ENCODE measurements at regions not wholly inside any gene's neighbourhood (a gene's known extent, or its start where the extent isn't known, plus 50 kb on each side); places are given as distances from the start of the nearest gene placed in this dataset.

GRCh38 chr9:115261656-115262081 lies 143.7 kb upstream of the TNC start:
- peak in 1 of 2 experiments; percentile 4 for DNase-seq

GRCh38 chr9:115262477-115262876 lies 144.5 kb upstream of the TNC start:
- DNase-seq, result peak; percentile 71 to 88

GRCh38 chr9:115262952-115263351 lies 145.0 kb upstream of the TNC start:
- no peak for DNase-seq

- no peak for DNase-seq
These were observed 145.6 kb upstream of the TNC start for GRCh38 chr9:115263371-115264075.

- no peak for DNase-seq
These were observed 146.4 kb upstream of the TNC start for GRCh38 chr9:115264313-115264712.

- no peak for DNase-seq
These were observed 149.8 kb upstream of the TNC start for GRCh38 chr9:115267790-115268189.

GRCh38 chr9:115275753-115276152 lies 157.8 kb upstream of the TNC start:
- DNase-seq, result no peak

- DNase-seq, result no peak
These were observed 158.7 kb upstream of the TNC start for GRCh38 chr9:115276621-115277020.

GRCh38 chr9:115277301-115277700 lies 159.3 kb upstream of the TNC start:
- DNase-seq, result no peak

- no peak for DNase-seq
These were observed 160.5 kb upstream of the TNC start for GRCh38 chr9:115278326-115279035.

GRCh38 chr9:115283395-115283794 lies 165.4 kb upstream of the TNC start:
- DNase-seq, result no peak

GRCh38 chr9:115285836-115286235 lies 167.9 kb upstream of the TNC start:
- no peak for DNase-seq

GRCh38 chr9:115286411-115286810 lies 168.5 kb upstream of the TNC start:
- DNase-seq, result no peak

- DNase-seq, result no peak
These were observed 171.8 kb upstream of the TNC start for GRCh38 chr9:115289757-115290208.

- no peak for DNase-seq
These were observed 173.9 kb upstream of the TNC start for GRCh38 chr9:115291841-115292240.

- DNase-seq, result no peak
These were observed 174.8 kb upstream of the TNC start for GRCh38 chr9:115292584-115293279.

- DNase-seq, result no peak
These were observed 177.8 kb upstream of the TNC start for GRCh38 chr9:115295734-115296133.

- no peak for DNase-seq
These were observed 179.0 kb upstream of the TNC start for GRCh38 chr9:115296831-115297565.

- DNase-seq, result no peak
These were observed 182.2 kb upstream of the TNC start for GRCh38 chr9:115300116-115300515.

- no peak for DNase-seq
These were observed 182.9 kb upstream of the TNC start for GRCh38 chr9:115300874-115301273.

GRCh38 chr9:115301581-115301980 lies 183.6 kb upstream of the TNC start:
- no peak for DNase-seq

- DNase-seq, result no peak
These were observed 187.6 kb upstream of the TNC start for GRCh38 chr9:115305543-115305942.

- DNase-seq, result no peak
These were observed 188.9 kb upstream of the TNC start for GRCh38 chr9:115306865-115307264.

Data from NCI-H1930 (cell line).